Left kidney (tissue), 1 donor: ENCODE measurements at regions not wholly inside any gene's neighbourhood (a gene's known extent, or its start where the extent isn't known, plus 50 kb on each side); places are given as distances from the start of the nearest gene placed in this dataset.

ENCODE experiments used
- DNase-seq: peaks from one replicate; pipeline ENCODE4 v3.0.0-alpha.2; 2013

DNA sequence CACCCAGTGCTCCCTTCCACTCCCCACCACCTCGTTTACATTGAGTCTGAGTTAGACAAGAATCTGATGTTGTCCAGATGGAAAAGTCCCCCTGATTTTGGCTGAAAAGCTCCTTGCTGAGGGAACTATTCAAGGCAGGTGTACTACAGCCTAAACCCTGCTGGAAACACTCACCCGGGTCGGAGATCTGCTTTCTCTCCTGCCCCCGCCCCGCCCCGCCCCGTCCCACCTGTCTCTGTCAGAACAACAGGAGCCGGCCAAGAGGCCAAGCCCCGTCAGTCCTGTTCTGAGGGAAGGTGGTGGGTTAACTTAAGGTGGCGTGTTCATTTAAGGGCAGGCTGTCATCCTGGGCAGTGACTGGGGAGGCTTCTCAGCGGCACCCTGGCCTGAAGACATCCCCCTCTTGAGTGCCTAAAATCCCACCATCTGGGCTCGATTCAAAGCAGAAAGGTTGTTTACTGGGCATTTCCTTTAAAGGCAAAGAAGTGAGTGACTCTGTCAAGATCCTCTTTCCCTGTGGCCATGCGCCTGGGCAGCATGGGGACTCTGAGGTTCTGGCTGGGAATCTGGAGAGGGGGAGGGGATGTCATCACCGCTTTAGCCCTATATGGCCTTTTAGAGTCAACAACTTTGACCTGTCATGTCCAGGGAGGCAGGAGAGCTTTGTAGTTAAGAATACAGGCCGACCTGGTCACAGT, 71.1 kb upstream of the NEURL1B start:
- no peak for DNase-seq

GRCh38 chr5:172568308-172568910, 72.7 kb upstream of the NEURL1B start:
- no peak for DNase-seq

DNA sequence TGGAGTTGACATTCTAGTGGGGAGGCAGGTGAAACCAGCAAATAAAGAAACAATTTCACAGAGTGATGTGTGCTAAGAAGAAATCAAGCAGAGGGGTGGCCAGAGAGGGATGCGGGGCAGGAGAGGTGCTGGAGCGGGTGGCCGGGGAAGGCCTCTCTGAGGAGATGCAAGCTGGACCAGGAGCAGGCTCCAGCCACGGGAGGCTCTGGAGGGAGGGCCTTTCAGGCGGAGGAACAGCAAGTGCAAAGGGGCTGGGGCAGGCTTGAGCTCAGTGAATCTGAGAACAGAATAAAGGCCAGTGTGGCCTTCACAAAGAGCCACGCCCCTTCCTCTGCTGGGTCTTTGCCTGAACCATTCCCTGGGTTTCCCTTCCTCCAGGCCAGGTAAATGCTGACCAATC, 73.2 kb upstream of the NEURL1B start:
- DNase-seq: no peak

DNA sequence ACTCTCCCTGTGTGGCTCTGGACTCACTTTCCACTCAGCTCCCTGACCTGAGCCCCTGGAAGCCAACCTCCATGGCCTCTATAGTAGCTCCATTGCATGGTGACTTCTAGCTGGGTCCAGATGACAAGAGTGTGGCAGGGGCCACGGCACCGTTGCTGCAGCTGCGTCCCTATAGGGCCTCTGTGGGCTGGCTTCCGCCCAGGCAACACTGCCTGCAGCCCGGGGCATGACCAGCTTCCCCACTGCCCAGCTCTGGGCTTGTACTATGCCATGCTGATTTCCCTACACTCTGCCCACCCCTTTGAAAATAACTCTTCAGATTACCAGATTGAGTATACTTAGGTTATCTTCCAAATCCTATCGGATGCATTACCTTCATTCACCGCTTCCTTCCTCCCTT, 73.8 kb upstream of the NEURL1B start:
- DNase-seq: no peak

DNA sequence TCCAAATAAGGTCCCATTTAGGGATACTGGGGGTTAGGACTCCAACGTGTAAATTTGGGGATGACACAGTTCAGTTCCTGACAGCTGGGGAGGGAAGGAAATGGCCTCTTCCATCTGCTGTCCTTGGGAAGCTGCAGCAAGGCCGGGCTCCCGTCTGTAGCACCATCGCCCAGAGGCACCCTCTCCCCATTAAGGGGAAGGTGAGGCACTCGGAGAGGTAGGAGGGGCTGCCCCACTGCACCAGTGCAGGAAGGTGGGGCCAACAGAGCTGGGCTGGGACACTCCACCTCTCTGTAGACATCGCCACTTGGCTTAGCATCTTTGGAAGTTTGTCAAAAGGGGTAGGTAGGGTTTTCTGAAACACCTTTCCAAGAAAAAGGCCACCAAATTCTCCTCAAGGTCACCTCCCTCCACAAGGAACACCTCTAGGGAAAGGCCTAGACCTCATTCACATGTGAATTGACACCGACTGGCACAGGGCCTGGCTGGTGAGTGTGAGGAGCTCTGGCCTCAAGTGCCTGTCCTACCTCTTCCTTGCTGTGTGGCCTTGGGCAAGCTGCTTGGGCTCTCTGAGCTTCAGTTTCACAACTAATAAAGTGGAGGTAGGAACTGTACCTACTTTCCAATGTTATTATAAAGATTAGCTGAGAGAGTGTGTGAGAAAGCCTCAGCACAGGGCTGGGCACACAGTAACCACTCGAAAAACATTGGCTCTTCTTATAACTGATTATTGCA, 75.0 kb upstream of the NEURL1B start:
- DNase-seq: no peak

DNA sequence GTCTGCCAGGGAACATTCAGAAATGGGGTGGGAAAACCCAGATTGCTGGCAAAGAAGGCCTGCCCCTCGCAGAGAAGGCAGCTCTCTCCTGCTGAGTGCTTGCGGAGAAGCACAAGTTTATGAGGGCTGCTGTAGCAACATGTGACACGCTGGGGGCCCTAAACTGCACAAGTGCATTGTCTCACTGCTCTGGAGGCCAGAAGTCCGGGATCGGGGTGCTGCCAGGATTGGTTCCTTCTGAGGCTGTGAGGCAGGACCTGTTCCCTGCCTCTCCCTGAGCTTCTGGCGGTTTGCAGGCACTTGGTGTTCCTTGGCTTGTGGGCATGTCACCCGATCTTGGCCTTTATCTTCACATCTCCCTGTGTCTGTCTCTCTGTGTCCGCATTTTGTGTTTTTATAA, 75.6 kb upstream of the NEURL1B start:
- no peak for DNase-seq

- no peak for DNase-seq
Observed at GRCh38 chr5:172564883-172565282, 76.2 kb upstream of the NEURL1B start.

- DNase-seq: no peak
Observed at GRCh38 chr5:172564188-172564587, 76.9 kb upstream of the NEURL1B start.

GRCh38 chr5:172562443-172562842, 78.6 kb upstream of the NEURL1B start:
- no peak for DNase-seq

DNA sequence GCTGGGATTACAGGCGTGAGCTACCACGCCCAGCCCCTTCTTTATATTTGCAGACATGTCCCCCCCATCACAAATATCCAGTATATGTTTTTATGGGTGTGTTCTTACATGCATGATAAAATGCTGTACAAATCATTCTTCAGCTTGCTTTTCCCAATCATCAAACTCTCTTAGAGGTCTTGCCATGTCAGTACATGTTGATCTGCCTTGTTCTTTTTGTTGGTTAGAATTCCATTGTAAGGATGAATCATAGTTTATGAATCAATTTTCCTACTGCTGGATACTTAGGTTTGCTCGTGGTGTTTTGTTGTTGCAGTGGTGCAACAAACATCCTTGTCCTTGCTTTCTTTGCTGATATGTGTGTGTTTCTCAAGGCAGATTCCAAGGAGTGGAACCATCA, 79.9 kb upstream of the NEURL1B start:
- DNase-seq: no peak

- peak; percentile 92 for DNase-seq
Observed at GRCh38 chr5:172559004-172559932, 81.8 kb upstream of the NEURL1B start.

- DNase-seq: no peak
Observed at GRCh38 chr5:172558076-172558976, 82.7 kb upstream of the NEURL1B start.

GRCh38 chr5:172556971-172557461, 84.0 kb upstream of the NEURL1B start:
- peak; percentile 63 for DNase-seq

GRCh38 chr5:172556262-172556661, 84.8 kb upstream of the NEURL1B start:
- no peak for DNase-seq

- DNase-seq: no peak
Observed at GRCh38 chr5:172554562-172554961, 86.5 kb upstream of the NEURL1B start.

DNA sequence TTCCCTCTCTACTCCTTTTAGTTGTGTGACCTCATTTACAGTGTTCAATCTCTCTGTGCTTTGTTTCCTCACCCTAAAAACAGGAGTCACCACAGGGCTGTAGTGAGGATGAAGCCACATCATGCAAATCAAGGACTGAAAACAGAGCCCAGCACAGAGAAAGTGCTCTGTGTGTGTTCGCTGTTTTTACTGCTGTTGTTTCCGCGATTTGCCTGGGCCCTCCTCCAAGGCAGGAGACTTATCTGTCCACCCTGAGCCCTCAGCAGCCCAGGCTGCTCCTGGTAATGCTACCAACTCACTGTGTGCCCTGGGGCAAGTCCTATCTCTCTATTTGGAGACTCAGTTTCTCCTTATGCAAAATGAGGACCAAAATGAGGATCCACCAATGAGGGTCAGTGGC, 87.2 kb upstream of the NEURL1B start:
- no peak for DNase-seq

GRCh38 chr5:172553167-172553566, 87.9 kb upstream of the NEURL1B start:
- no peak for DNase-seq

DNA sequence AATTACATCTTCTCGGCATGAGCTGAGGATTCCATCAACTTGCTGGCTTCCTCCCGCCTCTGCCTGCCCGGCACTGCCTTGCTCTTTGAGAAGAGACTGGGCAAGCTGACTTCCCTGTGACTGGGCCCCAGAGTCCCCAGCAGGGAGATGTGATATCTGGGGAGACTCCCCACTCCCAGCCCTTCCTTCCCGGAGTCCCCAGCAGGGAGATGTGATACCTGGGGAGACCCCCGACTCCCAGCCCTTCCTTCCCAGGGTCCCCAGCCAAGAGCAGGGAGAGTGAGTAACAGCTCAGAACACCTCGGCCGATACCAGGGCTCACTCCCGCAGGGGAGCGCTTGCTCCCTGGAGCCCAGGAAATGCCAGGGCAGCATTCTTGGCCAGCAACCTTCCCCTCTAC, 90.1 kb upstream of the NEURL1B start:
- no peak for DNase-seq

- no peak for DNase-seq
Observed at GRCh38 chr5:172550096-172550765, 90.8 kb upstream of the NEURL1B start.

- DNase-seq: no peak
Observed at GRCh38 chr5:172549696-172550095, 91.4 kb upstream of the NEURL1B start.
